Breast epithelium (tissue), 3 donors: ENCODE measurements at regions not wholly inside any gene's neighbourhood (a gene's known extent, or its start where the extent isn't known, plus 50 kb on each side); places are given as distances from the start of the nearest gene placed in this dataset.

Experiments
- CTCF ChIP-seq, 3 donors: fragments of 450-650 bp; IDR thresholded peaks; one replicate each; pipeline ENCODE4 v1.5.1; 2016 to 2017; ENCODE audit warnings: antibody characterized with exemption in 3 of 3, mild to moderate bottlenecking in 3 of 3, moderate library complexity in 3 of 3
- POLR2A ChIP-seq: fragments of 450-650 bp; IDR thresholded peaks from one replicate; pipeline ENCODE4 v1.6.1; 2016; ENCODE audit warnings: antibody characterized with exemption, mild to moderate bottlenecking, moderate library complexity

DNA sequence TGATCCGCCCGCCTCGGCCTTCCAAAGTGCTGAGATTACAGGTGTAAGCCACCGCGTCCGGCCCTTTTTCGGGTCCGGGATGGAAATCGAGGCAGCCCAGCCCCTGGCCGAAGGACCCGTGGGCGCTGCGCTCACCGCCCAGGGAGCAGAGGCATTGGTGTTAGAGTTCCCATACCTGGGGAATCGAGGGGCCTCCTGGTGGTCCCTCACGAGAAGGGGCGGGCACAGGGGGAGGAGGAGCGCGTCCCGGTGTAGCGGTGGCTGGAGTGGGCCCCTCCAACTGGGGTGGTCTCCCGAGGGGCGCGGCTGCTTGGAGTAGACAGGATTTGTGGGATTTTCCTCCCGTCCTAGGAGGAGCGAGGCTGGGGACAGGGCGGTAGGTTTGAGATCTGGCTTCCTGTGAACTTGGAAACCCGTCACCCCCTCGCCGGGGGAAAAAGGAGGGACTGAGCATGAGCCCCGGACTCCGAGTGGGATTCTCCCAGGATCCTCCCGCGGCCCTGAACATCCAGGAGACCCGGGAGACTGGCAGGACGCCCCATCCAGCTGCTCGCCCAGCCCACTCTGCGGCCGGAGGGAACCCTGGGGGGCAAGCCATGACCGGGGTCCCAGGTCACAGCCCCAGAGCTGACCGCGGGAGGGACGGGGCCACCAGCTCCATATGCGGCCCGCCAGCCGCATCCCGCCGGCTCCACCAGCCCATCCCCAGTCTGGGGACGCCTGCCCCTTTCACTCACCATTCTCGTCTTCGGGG is 70.9 kb downstream of the ASCL4 start:
- TF ChIP-seq POLR2A, result no peak
- no peak for TF ChIP-seq CTCF (IDR thresholded peaks at IDR 0.05)
